ENCODE measurements at regions not wholly inside any gene's neighbourhood (a gene's known extent, or its start where the extent isn't known, plus 50 kb on each side); places are given as distances from the start of the nearest gene placed in this dataset.

DNA sequence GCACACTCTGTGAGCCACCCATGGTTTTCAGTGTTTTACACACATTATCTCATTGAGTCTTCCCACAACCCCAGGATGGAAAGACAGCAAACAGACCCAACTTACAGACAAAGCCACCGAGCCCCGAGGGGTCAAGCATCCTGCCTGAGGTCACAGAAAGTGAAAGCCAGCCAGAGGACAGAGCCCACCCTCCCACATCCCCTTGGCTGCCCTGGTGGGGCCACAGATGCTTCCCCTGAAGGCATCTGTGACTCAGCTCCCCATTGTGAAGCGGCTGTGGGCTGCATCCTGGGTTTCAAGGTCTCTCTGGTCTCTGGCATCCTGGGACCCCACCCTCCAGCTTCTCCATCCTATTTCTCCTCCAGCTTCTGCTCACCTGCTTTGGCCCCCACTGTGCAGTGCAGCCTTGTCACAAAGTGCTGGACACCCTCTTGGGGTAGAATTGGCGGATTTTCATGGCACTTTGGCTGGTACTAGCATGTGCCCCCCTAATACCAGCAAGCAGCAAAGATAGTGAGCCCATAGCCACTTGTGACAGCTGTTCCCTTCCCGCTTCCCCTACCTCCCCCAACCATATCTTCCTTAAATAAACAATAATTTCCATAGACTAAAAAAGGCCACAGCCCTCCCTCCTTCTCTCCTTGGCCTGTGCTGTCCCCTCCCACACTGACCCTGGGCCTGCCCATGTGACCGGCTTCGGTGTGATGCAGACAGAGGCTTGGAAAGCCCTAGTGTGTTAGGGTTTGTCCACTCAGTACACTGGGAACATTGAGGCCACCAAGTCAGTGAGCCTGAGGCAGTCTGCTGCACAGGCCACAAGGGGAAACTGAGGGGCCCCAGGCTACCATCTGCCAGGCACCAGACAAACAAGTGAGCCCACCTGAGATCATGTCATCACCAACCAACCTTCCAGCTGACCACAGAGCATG is 53.9 kb upstream of the SHISAL1 start:
- TF ChIP-seq, protein P1, sequence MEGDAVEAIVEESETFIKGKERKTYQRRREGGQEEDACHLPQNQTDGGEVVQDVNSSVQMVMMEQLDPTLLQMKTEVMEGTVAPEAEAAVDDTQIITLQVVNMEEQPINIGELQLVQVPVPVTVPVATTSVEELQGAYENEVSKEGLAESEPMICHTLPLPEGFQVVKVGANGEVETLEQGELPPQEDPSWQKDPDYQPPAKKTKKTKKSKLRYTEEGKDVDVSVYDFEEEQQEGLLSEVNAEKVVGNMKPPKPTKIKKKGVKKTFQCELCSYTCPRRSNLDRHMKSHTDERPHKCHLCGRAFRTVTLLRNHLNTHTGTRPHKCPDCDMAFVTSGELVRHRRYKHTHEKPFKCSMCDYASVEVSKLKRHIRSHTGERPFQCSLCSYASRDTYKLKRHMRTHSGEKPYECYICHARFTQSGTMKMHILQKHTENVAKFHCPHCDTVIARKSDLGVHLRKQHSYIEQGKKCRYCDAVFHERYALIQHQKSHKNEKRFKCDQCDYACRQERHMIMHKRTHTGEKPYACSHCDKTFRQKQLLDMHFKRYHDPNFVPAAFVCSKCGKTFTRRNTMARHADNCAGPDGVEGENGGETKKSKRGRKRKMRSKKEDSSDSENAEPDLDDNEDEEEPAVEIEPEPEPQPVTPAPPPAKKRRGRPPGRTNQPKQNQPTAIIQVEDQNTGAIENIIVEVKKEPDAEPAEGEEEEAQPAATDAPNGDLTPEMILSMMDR (conservative IDR thresholded peaks at IDR 0.05; ENCODE audit: low read length): no peak
- no peak for TF ChIP-seq EZH2phosphoT487 (IDR thresholded peaks at IDR 0.05; ENCODE audit: borderline replicate concordance, low read depth, low read length)

Data from OCI-LY7 (cell line).